HG03520 (cell line): ENCODE measurements at regions not wholly inside any gene's neighbourhood (a gene's known extent, or its start where the extent isn't known, plus 50 kb on each side); places are given as distances from the start of the nearest gene placed in this dataset.
"Not testable (repeated sequence)": the region's sequence is repeated elsewhere in the genome, so short reads cannot be mapped to it uniquely, and the experiment has no call there.

Experiments used
- ATAC-seq: cut with Tn5 transposase; IDR thresholded peaks from one replicate; pipeline ENCODE4 v1.9.1; 2021; ENCODE audit warnings: mild to moderate bottlenecking, moderate library complexity; ENCODE audit not compliant: unreplicated experiment

GRCh38 chr3:177336873-177337450 lies 139.7 kb upstream of the TBL1XR1 start:
- no peak for ATAC-seq

DNA sequence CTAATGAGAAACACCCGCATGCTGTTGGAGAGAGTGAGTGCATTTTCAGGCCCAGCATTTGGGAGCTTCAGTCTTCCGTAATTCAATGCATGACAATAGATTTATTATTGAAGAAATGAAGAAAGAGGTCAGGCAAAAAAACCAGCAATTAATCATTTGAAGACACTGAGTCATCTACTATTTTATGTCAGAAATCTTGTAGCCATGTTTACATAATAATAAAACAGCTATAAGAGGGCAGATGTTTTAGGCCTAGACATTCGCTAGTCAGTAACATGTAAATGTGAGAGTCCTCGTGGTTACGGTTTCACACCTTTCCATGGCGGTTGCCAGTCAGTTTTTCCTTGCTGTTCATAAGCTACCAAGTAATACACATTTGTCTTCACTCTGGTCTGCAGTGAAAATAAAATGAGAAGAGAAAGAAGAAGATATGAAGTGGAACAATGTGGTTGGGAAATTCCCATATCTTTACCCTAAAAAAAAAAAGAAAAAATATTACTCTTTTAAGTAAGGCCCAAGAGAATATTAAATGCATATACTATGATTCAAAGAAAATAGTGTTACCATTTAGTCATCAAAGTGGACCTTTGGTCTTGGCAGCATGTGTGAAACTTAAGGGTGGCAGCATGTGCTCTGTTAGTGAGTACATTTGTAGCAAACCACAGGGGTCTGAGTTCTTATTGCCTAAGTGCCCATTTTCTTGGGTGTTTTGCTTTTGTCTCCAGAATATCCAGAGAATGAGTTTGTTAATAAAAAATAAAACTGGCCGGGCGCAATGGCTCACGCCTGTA lies 140.5 kb upstream of the TBL1XR1 start:
- peak; percentile 79 for ATAC-seq

GRCh38 chr3:177338697-177339219 lies 141.5 kb upstream of the TBL1XR1 start:
- ATAC-seq, result no peak

GRCh38 chr3:177339220-177339703 lies 142.0 kb upstream of the TBL1XR1 start:
- ATAC-seq, result not testable (repeated sequence)

DNA sequence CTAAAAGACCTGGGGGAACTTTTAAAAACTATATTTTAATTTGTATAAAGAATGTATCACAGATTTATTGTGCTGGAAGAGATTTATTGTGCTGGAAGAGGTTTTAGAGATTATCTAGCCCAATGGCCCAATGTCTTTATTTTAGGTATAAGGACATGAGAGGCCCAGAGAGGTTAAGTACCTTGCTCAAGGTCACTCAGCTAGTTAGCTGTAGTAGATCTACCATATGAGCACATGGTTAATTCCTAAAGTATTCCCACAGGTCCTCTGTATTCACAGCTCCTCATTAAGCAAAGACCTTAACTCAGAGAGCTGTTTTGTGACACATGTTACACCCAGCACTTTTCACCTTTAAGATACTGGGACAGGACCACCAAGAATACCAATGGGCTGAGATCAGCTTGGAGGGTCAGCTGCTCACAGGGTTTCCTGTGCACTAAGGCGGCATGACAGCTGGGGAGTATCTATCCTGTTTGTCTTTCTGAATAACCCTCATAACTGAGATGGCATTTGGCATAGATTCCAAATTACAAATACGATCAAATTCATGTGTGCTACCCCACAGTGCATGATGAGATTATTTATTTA lies 143.1 kb upstream of the TBL1XR1 start:
- no peak for ATAC-seq

- no peak for ATAC-seq
Observed at GRCh38 chr3:177341736-177342419, 144.6 kb upstream of the TBL1XR1 start.

DNA sequence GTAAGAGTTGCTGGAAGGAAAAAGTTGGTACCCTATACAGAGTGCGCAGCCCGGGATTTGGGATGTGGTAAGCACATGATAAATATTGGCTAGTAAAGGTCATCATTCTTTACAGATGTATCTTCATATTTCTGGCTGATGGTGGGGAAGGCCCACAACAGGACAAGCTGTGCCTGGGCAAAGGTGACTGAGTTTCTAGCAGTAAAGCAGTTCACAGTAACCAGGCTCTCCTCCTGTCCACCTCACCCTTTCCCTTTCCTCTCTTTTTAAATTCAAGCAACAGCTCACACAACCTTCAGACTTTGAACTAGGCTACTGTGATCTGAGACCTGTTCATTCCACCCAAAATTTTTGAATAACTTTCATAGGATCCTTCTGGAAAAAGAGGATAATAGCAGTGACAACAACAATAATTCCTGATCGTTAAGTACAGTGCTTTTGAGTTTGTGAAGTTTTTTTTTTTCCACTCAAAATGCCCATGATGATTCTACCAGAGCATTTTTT lies 145.9 kb upstream of the TBL1XR1 start:
- no peak for ATAC-seq

DNA sequence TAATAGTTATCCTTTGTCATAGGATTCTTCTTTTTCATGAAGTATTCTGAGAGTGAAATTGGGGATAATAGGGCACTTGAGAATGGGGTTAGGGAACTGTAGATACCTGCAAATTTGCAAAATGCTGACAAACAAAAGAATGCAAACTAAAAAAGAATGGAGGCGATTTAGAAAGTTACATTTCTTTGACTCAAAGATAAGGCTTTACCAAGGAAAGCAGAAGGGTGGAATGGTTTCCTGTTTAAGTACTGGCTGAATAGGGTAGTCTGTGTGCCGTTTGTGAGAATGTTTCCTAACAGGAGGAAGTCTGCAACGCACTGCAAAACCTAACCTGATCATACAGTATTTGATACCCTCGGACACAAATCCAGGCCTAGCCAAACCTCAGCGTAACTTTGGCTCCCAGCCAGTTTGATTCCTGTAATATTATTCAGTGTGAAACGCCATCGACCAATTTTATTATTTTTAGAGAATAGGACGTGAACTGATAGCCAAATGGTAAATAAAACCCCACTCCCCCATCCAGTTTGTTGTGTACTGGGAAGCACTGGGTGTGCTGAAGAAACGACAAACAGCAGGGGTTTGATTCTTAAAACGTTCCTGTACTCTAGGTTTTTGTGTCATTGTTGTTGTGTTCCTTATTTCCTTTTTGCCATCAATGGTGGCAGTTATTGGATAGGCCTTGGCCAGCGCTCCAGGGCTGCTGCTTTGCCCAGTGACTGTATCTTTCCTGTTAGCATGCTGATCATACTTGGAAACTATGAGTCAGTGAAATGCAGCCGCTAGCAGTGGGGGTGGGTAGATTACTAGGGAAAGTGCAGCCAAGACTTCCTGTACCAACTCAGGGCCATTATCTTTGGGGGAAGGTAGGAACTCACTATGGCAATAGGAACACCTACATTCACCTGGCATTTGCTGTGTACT lies 148.0 kb upstream of the TBL1XR1 start:
- peak; percentile 69 for ATAC-seq

- peak; percentile 23 for ATAC-seq
Observed at GRCh38 chr3:177345973-177346503, 148.8 kb upstream of the TBL1XR1 start.

- no peak for ATAC-seq
Observed at GRCh38 chr3:177346878-177347277, 149.6 kb upstream of the TBL1XR1 start.

- ATAC-seq, result no peak
Observed at GRCh38 chr3:177347611-177348010, 150.3 kb upstream of the TBL1XR1 start.

DNA sequence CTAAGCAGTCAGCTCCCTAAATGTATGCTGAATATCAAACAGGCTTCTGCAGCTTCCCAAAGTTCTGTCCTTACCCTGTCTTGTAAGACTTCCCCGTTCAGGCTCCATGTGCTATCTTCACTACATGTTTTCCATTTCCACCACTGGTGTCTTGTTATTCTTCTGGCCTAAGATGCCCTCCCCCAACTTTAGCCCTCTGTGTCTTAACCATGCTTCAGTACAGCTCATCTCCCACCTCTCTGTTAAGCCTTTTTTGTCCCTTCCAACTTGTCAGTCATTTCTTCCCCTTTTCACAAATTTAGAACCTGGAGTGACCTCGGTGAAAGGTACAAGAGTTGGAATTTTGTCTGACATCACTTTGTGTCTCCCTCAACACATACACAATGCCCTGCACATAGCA lies 151.7 kb upstream of the TBL1XR1 start:
- no peak for ATAC-seq

DNA sequence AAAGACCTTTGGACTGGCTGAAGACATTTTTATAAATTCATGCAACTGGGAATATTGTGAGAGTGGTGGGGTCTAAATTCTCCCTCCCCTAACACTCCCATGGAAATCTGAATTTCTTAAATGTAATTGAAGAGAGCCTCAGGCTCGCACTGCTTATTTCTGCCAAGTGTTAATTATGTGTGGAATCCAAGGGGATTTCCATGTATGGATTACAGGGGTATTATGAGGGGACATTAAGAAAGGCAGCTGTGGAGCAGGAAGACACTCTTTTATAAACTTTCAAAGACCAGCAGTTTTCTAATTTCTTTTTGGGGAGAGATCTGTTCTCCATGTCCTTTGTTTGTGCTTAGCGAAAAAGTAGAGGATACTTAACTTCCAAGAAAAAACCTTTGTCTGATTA lies 152.1 kb upstream of the TBL1XR1 start:
- ATAC-seq, result no peak

DNA sequence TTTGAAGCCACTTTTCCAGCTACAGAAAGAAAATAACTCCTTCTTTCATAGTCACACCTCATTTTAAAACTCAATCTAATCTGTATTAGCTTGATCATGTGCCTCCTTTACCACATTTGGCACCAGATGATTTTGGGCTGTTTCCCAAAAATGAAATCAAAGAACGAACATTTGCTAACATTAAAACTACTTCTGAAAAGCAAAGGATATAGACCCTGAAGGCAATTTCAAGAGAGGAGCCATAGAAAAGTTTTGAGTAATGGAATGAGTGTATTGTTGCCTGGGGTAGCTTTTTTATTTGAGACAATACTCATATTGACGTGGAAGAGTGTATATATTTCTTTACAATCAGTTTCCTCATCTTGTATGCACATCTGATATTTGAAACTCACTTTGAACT lies 152.8 kb upstream of the TBL1XR1 start:
- ATAC-seq, result no peak

DNA sequence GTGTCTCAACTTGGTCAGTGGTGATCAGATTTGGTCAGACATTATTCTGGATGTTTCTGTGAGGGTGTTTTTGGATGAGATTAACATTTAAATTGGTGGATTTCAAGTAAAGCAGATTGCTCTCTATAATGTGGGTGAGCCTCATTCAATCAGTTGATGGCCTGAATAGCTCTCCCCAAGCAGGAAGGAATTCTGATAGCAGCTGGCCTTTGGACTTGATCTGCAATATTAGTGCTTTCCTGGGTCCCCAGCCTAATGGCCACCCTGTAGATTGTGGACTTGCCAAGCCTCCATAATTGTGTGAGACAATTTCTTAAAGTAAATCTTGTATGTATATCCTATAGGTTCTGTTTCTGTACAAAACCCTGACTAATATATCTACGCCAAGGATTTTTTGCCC lies 153.9 kb upstream of the TBL1XR1 start:
- ATAC-seq, result peak; percentile 6

DNA sequence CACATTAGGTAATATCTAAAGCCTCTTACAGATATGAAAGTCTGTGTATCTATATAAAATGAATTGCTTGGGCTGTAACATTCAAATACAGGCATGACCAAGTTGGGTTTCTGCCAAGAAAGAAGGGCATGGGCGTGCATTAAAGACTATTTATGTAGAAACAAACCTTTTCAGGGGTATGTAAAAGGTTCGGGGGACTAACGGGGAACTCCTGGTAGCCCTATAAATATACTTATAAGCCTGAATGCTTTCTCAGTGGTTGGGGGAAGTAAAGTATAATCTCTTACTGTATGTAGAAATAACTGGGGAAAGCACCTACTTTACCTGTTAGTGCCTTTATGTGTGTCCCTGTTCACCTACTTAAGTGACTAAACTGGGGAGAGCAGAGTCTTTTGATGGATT lies 154.5 kb upstream of the TBL1XR1 start:
- peak; percentile 98 for ATAC-seq

GRCh38 chr3:177352424-177352823 lies 155.1 kb upstream of the TBL1XR1 start:
- ATAC-seq, result no peak

- ATAC-seq, result no peak
Observed at GRCh38 chr3:177353140-177353539, 155.9 kb upstream of the TBL1XR1 start.

DNA sequence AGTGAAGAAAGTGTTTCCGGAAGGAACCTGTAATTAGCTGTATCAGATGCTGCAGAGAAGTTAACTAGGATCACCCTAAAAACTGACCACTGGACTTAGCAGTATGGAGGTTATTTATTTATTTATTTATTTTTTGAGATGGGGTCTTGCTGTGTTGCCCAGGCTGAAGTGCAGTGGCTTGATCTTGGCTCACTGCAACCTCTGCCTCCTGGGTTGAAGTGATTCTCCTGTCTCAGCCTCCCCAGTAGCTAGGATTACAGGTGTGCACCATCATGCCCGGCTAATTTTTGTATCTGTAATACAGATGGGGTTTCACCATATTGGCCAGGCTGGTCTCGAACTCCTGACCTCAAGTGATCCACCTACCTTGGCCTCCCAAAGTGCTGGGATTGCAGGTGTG lies 156.6 kb upstream of the TBL1XR1 start:
- not testable (repeated sequence) for ATAC-seq

- no peak for ATAC-seq
Observed at GRCh38 chr3:177354466-177354865, 157.2 kb upstream of the TBL1XR1 start.
